Fibroblast of villous mesenchyme (primary cell): ENCODE measurements at regions not wholly inside any gene's neighbourhood (a gene's known extent, or its start where the extent isn't known, plus 50 kb on each side); places are given as distances from the start of the nearest gene placed in this dataset.

Source experiments
- DNase-seq: peaks from one replicate; pipeline ENCODE4 v3.0.0-alpha.2; 2010; ENCODE audit warnings: low read depth
- H3K4me3 ChIP-seq: 2 replicates; pipeline ENCODE4 v1.5.1; 2011; ENCODE audit warnings: low read depth, mild to moderate bottlenecking, low read length
- CTCF ChIP-seq: IDR thresholded peaks from 2 replicates; pipeline ENCODE4 v1.5.1; 2012; ENCODE audit warnings: low read depth, mild to moderate bottlenecking, low read length; ENCODE audit not compliant: insufficient read depth

- peak; percentile 64 for DNase-seq
- peak; percentile 49 for TF ChIP-seq CTCF
- no peak overlapping the region for H3K4me3 ChIP-seq
Measured at GRCh38 chr1:65717815-65718454, 74.8 kb upstream of the PDE4B start.

GRCh38 chr1:65719391-65719790 lies 73.3 kb upstream of the PDE4B start:
- no peak for TF ChIP-seq CTCF
- DNase-seq: no peak

GRCh38 chr1:65722461-65722860 lies 70.2 kb upstream of the PDE4B start:
- H3K4me3 ChIP-seq: no peak overlapping the region
- DNase-seq: no peak
- no peak for TF ChIP-seq CTCF

More at GRCh38 chr1:65719391-65719790, 73.3 kb upstream of the PDE4B start:
- H3K4me3 ChIP-seq: no peak overlapping the region

- no peak for DNase-seq
- H3K4me3 ChIP-seq: no peak overlapping the region
- no peak for TF ChIP-seq CTCF
Measured at GRCh38 chr1:65724151-65724550, 68.5 kb upstream of the PDE4B start.

GRCh38 chr1:65725064-65725463 lies 67.6 kb upstream of the PDE4B start:
- no peak for TF ChIP-seq CTCF
- H3K4me3 ChIP-seq: no peak overlapping the region
- no peak for DNase-seq

- no peak for TF ChIP-seq CTCF
- no peak for DNase-seq
- no peak overlapping the region for H3K4me3 ChIP-seq
Measured at GRCh38 chr1:65728504-65728903, 64.2 kb upstream of the PDE4B start.

- TF ChIP-seq CTCF: no peak
- no peak for DNase-seq
- H3K4me3 ChIP-seq: no peak overlapping the region
Measured at GRCh38 chr1:65729259-65729658, 63.4 kb upstream of the PDE4B start.
